Renal cortical epithelial cell (primary cell): ENCODE measurements at regions not wholly inside any gene's neighbourhood (a gene's known extent, or its start where the extent isn't known, plus 50 kb on each side); places are given as distances from the start of the nearest gene placed in this dataset.

Experiments used
- DNase-seq: peaks from one replicate; pipeline ENCODE4 v3.0.0-alpha.2; 2011; ENCODE audit warnings: low read depth

- no peak for DNase-seq
Measured at GRCh38 chr16:51035110-51035498, 116.0 kb downstream of the SALL1 start.

- no peak for DNase-seq
Measured at GRCh38 chr16:51034481-51035109, 116.5 kb downstream of the SALL1 start.

GRCh38 chr16:51031598-51031997 is 119.5 kb downstream of the SALL1 start:
- no peak for DNase-seq

GRCh38 chr16:51030516-51030915 is 120.6 kb downstream of the SALL1 start:
- DNase-seq: no peak

- DNase-seq: no peak
Measured at GRCh38 chr16:51025588-51026290, 125.3 kb downstream of the SALL1 start.

GRCh38 chr16:51024703-51025102 is 126.4 kb downstream of the SALL1 start:
- no peak for DNase-seq

- no peak for DNase-seq
Measured at GRCh38 chr16:51022955-51023354, 128.1 kb downstream of the SALL1 start.

- no peak for DNase-seq
Measured at GRCh38 chr16:51019617-51020016, 131.5 kb downstream of the SALL1 start.

- DNase-seq: no peak
Measured at GRCh38 chr16:51017969-51018368, 133.1 kb downstream of the SALL1 start.

- no peak for DNase-seq
Measured at GRCh38 chr16:51012396-51012795, 138.7 kb downstream of the SALL1 start.

- DNase-seq: no peak
Measured at GRCh38 chr16:51010817-51011216, 140.3 kb downstream of the SALL1 start.

GRCh38 chr16:51009813-51010212 is 141.3 kb downstream of the SALL1 start:
- DNase-seq: no peak

- DNase-seq: no peak
Measured at GRCh38 chr16:51009359-51009758, 141.7 kb downstream of the SALL1 start.

GRCh38 chr16:51008607-51009006 is 142.5 kb downstream of the SALL1 start:
- DNase-seq: no peak

- no peak for DNase-seq
Measured at GRCh38 chr16:51008037-51008436, 143.0 kb downstream of the SALL1 start.

- DNase-seq: no peak
Measured at GRCh38 chr16:51003850-51004566, 147.1 kb downstream of the SALL1 start.

- DNase-seq: no peak
Measured at GRCh38 chr16:51002881-51003490, 148.1 kb downstream of the SALL1 start.

GRCh38 chr16:50999181-50999580 is 151.9 kb downstream of the SALL1 start:
- DNase-seq: no peak

- no peak for DNase-seq
Measured at GRCh38 chr16:50998411-50998810, 152.7 kb downstream of the SALL1 start.

- DNase-seq: no peak
Measured at GRCh38 chr16:50997679-50998078, 153.4 kb downstream of the SALL1 start.

GRCh38 chr16:50996830-50997186 is 154.3 kb downstream of the SALL1 start:
- peak; percentile 25 for DNase-seq

- DNase-seq: no peak
Measured at GRCh38 chr16:50996166-50996829, 154.8 kb downstream of the SALL1 start.
